ENCODE measurements at regions not wholly inside any gene's neighbourhood (a gene's known extent, or its start where the extent isn't known, plus 50 kb on each side); places are given as distances from the start of the nearest gene placed in this dataset.

DNA sequence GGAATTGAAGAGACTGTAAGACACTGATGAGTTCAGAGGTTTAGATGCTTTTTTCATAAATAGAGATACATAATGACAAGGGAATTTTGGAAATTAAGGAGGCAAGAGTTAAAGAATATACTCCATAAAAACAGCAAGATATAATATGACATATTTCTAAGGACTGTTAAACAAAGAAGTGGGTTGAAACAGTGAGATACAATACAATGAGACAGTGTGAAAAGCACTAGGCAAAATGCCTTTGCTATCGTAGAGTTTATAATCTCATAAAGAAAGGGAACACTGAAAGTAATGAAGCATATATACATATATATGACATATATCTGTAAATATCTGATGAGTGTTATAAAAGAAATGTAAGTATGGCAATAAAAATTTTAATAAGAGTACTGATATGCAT, 1496.2 kb downstream of the TECRL start:
- Histone ChIP-seq H3K9me3 (no peaks in the 10 kb centered on the region), H3K36me3 (no peaks in the 10 kb centered on the region), H3K4me1 (no peaks in the 10 kb centered on the region), H3K27me3 (no peaks in the 10 kb centered on the region), H3K4me3 (no peak overlapping the region), H3K27ac (no peak overlapping the region)
- TF ChIP-seq, protein P1, sequence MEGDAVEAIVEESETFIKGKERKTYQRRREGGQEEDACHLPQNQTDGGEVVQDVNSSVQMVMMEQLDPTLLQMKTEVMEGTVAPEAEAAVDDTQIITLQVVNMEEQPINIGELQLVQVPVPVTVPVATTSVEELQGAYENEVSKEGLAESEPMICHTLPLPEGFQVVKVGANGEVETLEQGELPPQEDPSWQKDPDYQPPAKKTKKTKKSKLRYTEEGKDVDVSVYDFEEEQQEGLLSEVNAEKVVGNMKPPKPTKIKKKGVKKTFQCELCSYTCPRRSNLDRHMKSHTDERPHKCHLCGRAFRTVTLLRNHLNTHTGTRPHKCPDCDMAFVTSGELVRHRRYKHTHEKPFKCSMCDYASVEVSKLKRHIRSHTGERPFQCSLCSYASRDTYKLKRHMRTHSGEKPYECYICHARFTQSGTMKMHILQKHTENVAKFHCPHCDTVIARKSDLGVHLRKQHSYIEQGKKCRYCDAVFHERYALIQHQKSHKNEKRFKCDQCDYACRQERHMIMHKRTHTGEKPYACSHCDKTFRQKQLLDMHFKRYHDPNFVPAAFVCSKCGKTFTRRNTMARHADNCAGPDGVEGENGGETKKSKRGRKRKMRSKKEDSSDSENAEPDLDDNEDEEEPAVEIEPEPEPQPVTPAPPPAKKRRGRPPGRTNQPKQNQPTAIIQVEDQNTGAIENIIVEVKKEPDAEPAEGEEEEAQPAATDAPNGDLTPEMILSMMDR (IDR thresholded peaks at IDR 0.05): no peak
- intact Hi-C loops (cut with DNase I): no loop called here
- DNase-seq (ENCODE audit: low spot score in 2 of 2): no peak

DNA sequence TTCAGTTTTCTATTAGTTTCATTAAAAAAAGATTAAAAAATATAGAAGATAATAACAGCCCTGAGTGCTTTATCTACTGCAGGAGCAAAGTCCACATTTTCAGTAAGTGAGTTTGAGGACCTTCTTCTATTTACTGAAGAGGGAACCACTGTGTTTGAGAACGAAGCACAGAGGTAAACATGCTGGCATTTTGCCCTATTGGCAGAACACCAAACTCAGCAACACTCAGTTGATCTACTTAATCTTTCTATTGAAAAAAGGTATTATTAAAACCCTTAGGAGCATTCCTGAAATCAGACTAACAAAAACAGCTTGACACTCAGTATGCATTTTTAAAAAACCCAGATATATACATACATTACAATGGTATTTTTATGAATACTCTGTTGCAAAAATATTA, 1496.7 kb downstream of the TECRL start:
- intact Hi-C loops (cut with DNase I): no loop called here
- H3K27ac ChIP-seq: no peak overlapping the region
- no peaks in the 10 kb centered on the region for H3K27me3 ChIP-seq
- H3K4me1 ChIP-seq: no peaks in the 10 kb centered on the region
- DNase-seq (ENCODE audit: low spot score in 2 of 2): no peak
- no peak overlapping the region for H3K4me3 ChIP-seq
- no peaks in the 10 kb centered on the region for H3K9me3 ChIP-seq
- TF ChIP-seq, protein P1 (IDR thresholded peaks at IDR 0.05): no peak
- H3K36me3 ChIP-seq: no peaks in the 10 kb centered on the region

DNA sequence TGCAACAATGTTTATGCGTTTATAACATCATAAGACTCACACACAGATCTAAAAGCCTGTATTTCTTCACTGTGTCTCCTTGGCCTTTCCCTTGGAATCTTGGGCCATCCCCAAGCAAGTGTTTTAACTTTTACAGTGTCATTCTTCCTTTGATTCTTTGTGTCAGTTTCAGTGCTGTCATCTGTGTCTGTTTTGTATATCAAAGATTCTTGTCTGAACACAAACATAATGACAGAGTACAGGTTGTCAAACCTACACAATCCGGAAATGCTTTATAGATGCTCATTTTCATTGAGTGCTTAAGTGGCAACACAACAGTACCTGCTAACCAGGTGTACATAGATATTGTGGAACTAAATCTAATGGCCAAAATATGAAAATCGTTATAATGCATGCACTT, 1500.0 kb downstream of the TECRL start:
- intact Hi-C loops (cut with DNase I): no loop called here
- Histone ChIP-seq H3K4me1 (no peaks in the 10 kb centered on the region), H3K27ac (no peak overlapping the region), H3K9me3 (no peaks in the 10 kb centered on the region), H3K36me3 (no peaks in the 10 kb centered on the region), H3K27me3 (no peaks in the 10 kb centered on the region), H3K4me3 (no peak overlapping the region)
- DNase-seq (ENCODE audit: low spot score in 2 of 2): no peak
- TF ChIP-seq, protein P1 (IDR thresholded peaks at IDR 0.05): no peak

DNA sequence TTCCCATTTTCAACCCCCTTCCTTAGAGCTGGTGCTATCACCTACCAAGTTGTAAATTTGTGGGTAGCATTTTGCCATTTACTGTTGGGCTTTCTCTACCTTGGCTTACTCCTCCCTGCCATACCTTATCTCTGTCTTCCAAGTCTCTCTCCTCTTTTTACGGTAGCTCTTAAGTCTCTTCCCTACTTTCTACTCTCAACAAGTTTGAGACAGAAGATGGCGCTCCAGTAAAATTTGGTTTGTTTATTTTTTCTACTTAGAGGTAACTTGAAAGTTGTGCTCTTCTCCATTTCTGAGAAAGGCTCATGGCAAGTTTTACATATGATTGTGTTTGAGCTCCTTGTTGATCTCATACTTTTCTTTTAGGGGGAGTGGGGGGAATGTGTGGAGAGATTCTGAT, 1508.1 kb downstream of the TECRL start:
- Histone ChIP-seq H3K4me3 (no peak overlapping the region), H3K27ac (no peak overlapping the region), H3K4me1 (no peaks in the 10 kb centered on the region), H3K9me3 (no peaks in the 10 kb centered on the region), H3K36me3 (no peaks in the 10 kb centered on the region), H3K27me3 (no peaks in the 10 kb centered on the region)
- DNase-seq (ENCODE audit: low spot score in 2 of 2): no peak
- intact Hi-C loops (cut with DNase I): no loop called here
- TF ChIP-seq, protein P1 (IDR thresholded peaks at IDR 0.05): no peak

DNA sequence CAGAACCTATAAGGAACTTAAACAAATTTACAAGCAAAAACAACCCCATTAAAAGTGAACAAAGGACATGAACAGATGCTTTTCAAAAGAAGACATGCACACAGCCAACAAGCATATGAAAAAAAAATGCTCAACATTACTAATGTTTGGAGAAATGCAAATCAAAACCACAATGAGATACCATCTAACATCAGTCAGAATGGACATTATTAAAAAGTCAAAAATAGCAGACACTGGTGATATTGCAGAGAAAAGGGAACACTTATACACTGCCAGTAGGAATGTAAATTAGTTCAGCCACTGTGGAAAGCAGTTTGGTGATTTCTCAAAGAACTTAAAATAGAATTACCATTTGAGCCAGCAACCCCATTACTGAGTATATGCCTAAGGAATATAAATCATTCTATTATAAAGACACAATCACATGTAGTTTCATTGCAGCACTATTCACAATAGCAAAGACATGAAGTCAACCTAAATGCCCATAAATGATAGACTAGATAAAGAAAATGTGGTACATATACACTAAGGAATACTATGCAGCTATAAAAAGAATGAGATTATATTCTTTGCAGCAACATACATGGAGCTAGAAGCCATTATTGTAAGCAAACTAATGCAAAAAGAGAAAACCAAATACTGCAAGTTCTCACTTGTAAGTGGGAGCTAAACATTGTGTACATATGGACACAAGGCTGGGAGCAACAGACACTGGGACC, 1509.4 kb downstream of the TECRL start:
- DNase-seq (ENCODE audit: low spot score in 2 of 2): no peak
- no peaks in the 10 kb centered on the region for H3K27me3 ChIP-seq
- intact Hi-C loops (cut with DNase I): no loop called here
- H3K4me3 ChIP-seq: no peak overlapping the region
- H3K36me3 ChIP-seq: no peaks in the 10 kb centered on the region
- no peak overlapping the region for H3K27ac ChIP-seq
- no peaks in the 10 kb centered on the region for H3K9me3 ChIP-seq
- TF ChIP-seq, protein P1 (IDR thresholded peaks at IDR 0.05): no peak
- H3K4me1 ChIP-seq: no peaks in the 10 kb centered on the region

DNA sequence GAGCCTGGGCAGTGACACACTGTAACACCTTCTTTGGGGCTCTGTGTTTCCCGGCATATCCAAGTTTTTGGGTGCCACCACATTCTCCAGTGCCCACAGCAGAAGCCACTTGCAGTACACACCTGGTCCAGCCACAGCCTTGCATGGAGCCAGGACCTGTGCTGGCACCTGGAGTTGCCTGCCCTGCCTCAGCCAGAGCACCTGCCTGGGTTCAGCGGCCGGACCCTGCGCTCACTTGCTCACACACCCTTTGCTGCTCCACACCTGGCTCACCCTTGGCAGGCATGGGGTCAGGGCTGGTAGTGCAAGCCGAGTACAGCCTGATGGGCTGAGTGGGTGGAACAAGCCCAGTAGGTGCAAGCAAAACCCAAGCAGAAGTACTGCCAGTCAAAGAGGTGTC, 1511.1 kb downstream of the TECRL start:
- TF ChIP-seq, protein P1 (IDR thresholded peaks at IDR 0.05): no peak
- H3K27me3 ChIP-seq: no peaks in the 10 kb centered on the region
- no peaks in the 10 kb centered on the region for H3K36me3 ChIP-seq
- H3K4me1 ChIP-seq: no peaks in the 10 kb centered on the region
- no peak overlapping the region for H3K4me3 ChIP-seq
- intact Hi-C loops (cut with DNase I): no loop called here
- H3K27ac ChIP-seq: no peak overlapping the region
- H3K9me3 ChIP-seq: no peaks in the 10 kb centered on the region
- no peak for DNase-seq (ENCODE audit: low spot score in 2 of 2)
